Vagina (tissue), 2 donors: ENCODE measurements at regions not wholly inside any gene's neighbourhood (a gene's known extent, or its start where the extent isn't known, plus 50 kb on each side); places are given as distances from the start of the nearest gene placed in this dataset.

Experiments
- DNase-seq, 2 donors: peaks; one replicate each; pipeline ENCODE4 v3.0.0-alpha.2; 2017; ENCODE audit errors: extremely low spot score in 2 of 2
- H3K27ac ChIP-seq: fragments of 200-600 bp; sonication (generic); one replicate; pipeline ENCODE4 v1.5.1; 2019
- H3K27me3 ChIP-seq: fragments of 200-600 bp; sonication (generic); one replicate; pipeline ENCODE4 v1.5.1; 2019
- H3K36me3 ChIP-seq, 2 donors: fragments of 200-600 bp; sonication (generic); one replicate each; pipeline ENCODE4 v1.5.1; 2017 to 2019
- H3K4me1 ChIP-seq: fragments of 200-600 bp; sonication (generic); one replicate; pipeline ENCODE4 v1.5.1; 2019
- H3K4me3 ChIP-seq, 2 donors: fragments of 200-600 bp; sonication (generic); 1 replicate in 1 of 2; 2 replicates in 1 of 2; pipeline ENCODE4 v1.5.1; 2016 to 2019
- H3K9me3 ChIP-seq: fragments of 200-600 bp; sonication (generic); one replicate; pipeline ENCODE4 v1.5.1; 2019
- POLR2A ChIP-seq, 2 donors: fragments of 450-650 bp; IDR thresholded peaks; one replicate each; pipeline ENCODE4 v1.6.1; 2017; ENCODE audit warnings: antibody characterized with exemption in 2 of 2, mild to moderate bottlenecking in 2 of 2, moderate library complexity in 2 of 2
- POLR2AphosphoS5 ChIP-seq, 2 donors: sonication (generic); formaldehyde crosslinking; IDR thresholded peaks; one replicate each; pipeline ENCODE4 v1.9.0; 2017; ENCODE audit warnings: antibody characterized with exemption in 2 of 2, mild to moderate bottlenecking in 2 of 2, low read depth in 1 of 2; ENCODE audit not compliant: insufficient read depth in 1 of 2
- intact Hi-C: fragments of 100-400 bp; cut with DNase I; formaldehyde crosslinking; loops from one replicate; pipeline ENCODE4 v1.15.1; 2023
- TF ChIP-seq, protein P1 (sequence below), 3 experiments: fragments of 450-650 bp in 2 of 3; fragments of 200-600 bp in 1 of 3; sonication (generic) in 1 of 3; IDR thresholded peaks; one replicate each; pipeline ENCODE4 v1.5.1; 2017 to 2019; ENCODE audit warnings: antibody characterized with exemption in 3 of 3, mild to moderate bottlenecking in 2 of 3, moderate library complexity in 2 of 3

DNA sequence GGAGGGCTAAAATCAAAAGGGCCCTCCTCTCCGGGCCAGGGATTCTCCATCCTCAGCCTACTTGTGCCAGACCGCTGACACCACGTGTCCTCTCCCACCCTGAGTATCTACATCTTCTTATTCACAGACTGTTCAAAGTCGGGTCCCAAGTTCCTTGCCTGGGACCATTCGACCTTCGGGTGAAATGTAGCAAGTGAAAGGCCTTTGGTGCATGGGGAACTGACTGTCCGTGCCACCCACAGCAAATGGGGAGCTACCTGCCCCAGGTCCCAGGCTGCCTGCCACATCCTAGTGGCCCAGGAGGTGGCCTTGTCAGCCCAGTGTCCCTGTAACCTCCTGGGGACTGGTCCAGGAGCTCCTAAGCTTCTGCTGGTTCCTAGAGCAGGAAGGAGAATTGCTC is 67.3 kb downstream of the RTL6 start:
- H3K9me3 ChIP-seq: no peaks in the 10 kb centered on the region
- TF ChIP-seq POLR2AphosphoS5 (IDR thresholded peaks at IDR 0.05; ENCODE audit: insufficient read depth in 1 of 2, low read depth in 1 of 2): no peak
- TF ChIP-seq, protein P1, sequence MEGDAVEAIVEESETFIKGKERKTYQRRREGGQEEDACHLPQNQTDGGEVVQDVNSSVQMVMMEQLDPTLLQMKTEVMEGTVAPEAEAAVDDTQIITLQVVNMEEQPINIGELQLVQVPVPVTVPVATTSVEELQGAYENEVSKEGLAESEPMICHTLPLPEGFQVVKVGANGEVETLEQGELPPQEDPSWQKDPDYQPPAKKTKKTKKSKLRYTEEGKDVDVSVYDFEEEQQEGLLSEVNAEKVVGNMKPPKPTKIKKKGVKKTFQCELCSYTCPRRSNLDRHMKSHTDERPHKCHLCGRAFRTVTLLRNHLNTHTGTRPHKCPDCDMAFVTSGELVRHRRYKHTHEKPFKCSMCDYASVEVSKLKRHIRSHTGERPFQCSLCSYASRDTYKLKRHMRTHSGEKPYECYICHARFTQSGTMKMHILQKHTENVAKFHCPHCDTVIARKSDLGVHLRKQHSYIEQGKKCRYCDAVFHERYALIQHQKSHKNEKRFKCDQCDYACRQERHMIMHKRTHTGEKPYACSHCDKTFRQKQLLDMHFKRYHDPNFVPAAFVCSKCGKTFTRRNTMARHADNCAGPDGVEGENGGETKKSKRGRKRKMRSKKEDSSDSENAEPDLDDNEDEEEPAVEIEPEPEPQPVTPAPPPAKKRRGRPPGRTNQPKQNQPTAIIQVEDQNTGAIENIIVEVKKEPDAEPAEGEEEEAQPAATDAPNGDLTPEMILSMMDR (IDR thresholded peaks at IDR 0.05): no peak
- no peak for TF ChIP-seq POLR2A (IDR thresholded peaks at IDR 0.05)
- no peaks in the 10 kb centered on the region for H3K36me3 ChIP-seq
- H3K27ac ChIP-seq: no peak overlapping the region
- H3K4me1 ChIP-seq: no peaks in the 10 kb centered on the region
- no peaks in the 10 kb centered on the region for H3K27me3 ChIP-seq
- intact Hi-C loops: no loop called here
- no peak for DNase-seq
- H3K4me3 ChIP-seq: no peak overlapping the region

DNA sequence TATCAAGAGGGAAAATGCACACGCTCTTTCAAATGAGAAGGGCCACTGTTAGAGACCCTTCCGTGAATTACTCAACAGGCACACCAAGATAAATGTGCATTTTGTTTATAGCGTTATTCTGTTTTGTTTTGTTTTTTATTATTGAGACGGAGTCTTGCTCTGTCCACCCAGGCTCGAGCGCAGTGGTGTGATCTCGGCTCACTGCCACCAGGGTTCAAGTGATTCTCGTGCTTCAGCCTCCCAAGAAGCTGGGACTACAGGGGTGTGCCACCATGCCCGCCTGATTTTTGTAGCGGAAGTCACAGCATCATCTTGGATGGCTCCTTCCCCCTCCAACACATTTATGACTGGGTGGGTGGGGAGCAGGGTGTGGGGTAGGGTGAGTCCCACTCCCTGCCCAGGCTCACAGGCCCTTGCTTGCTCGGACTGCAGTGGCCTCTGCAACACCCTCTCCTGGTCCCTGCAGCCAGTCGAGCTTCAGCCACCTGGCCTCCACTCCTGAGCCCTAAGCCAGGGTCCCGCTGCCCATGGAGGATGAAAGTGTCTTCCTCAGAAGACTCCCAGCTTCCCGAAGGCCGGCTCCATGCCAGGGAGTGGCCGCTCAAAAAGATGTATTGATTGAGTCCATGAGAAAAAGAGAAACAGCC is 68.0 kb downstream of the RTL6 start:
- TF ChIP-seq POLR2AphosphoS5 (IDR thresholded peaks at IDR 0.05; ENCODE audit: insufficient read depth in 1 of 2, low read depth in 1 of 2) (no peak), POLR2A (IDR thresholded peaks at IDR 0.05) (no peak)
- TF ChIP-seq, protein P1 (IDR thresholded peaks at IDR 0.05): no peak
- Histone ChIP-seq H3K9me3 (no peaks in the 10 kb centered on the region), H3K27ac (no peak overlapping the region), H3K27me3 (no peaks in the 10 kb centered on the region), H3K36me3 (no peaks in the 10 kb centered on the region), H3K4me1 (no peaks in the 10 kb centered on the region), H3K4me3 (no peak overlapping the region)
- DNase-seq: no peak
- intact Hi-C loops: no loop called here

DNA sequence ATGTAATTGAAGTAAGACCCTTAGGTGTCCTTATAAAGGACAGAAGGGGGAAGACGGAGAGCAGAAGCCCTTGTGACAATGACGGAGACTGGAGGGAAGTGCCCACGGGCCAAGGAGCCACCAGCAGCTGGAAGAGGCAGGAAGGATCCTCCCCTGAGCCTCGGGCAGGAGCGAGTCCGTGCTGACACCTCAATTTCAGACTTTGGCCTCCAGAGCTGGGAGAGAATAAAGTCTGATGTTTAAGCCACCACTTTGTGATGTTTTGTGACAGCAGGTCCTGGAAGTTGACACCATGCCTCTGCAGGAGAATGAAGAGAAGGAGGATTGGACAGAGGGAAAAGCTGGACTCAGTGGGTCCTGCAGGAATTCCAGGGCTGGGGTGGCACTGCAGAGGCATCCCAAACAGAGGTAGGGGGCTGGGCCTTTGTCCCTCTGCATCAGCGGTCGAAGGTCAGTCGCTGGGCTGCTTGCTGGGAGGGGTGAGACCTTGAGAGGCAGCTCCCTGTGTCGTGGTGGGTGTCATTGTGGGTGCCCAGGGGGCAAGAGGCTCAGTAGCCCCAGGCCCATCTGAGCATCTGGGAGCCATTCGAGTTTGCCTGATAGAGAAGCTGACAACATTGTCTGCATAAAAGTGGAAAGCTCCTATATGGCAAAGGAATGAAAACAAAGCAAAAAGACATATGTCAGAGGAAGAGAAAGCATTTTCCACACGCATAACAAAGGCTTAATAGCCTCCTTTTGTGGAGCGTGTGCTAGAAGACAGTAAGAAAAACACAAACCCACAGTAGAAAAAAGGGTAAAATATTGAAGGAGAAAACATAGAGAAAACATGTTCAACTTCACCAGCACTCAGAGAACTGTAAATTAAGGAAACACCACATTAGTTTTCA is 68.8 kb downstream of the RTL6 start:
- Histone ChIP-seq H3K4me3 (no peak overlapping the region), H3K27ac (no peak overlapping the region), H3K9me3 (no peaks in the 10 kb centered on the region), H3K27me3 (no peaks in the 10 kb centered on the region), H3K4me1 (no peaks in the 10 kb centered on the region), H3K36me3 (no peaks in the 10 kb centered on the region)
- intact Hi-C loops: no loop called here
- TF ChIP-seq, protein P1 (IDR thresholded peaks at IDR 0.05): no peak
- no peak for TF ChIP-seq POLR2A (IDR thresholded peaks at IDR 0.05)
- no peak for TF ChIP-seq POLR2AphosphoS5 (IDR thresholded peaks at IDR 0.05; ENCODE audit: insufficient read depth in 1 of 2, low read depth in 1 of 2)
- no peak for DNase-seq

DNA sequence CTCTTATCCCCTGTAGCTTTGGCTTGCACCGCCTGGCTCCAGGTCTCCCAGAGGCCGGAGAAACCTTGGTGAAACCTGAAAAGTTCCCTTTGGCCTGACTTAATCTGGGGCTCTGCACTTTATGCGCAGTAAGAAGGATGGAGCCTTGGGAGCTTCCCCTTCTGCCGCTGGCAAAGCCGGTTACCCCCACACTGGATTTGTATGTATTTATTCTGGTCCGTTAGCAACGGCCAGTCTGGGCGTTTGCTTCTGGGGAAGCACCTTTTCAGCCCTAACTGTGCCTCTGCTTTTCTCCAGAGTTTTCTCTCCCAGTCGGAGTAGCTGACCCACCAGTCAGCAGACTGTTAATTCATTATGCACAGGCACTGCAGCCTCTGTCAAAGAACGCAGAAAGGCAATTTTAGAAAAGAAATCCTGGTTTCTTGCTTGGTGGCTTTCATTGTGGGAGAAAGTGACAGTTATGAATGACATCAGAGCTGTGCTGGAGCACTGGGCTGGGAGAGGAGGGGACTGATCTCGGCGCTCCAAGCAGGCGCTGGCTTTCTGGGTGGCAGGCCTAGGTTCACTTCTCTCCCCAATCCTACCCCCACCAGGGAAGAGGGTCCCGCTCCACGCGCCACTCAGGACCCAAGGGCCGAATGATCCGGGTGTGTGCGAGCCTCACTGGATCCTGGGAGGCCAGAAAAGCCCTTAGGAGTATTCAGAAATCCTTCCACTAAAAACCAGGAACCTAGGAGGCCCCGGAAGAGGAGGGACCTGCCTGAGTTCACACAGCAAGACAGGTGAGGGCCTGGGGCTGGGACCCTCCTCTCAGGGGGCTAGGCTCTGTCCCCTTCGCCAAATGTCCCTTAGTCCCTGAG is 70.2 kb downstream of the RTL6 start:
- no peaks in the 10 kb centered on the region for H3K4me1 ChIP-seq
- TF ChIP-seq POLR2A (IDR thresholded peaks at IDR 0.05): no peak
- TF ChIP-seq POLR2AphosphoS5 (IDR thresholded peaks at IDR 0.05; ENCODE audit: insufficient read depth in 1 of 2, low read depth in 1 of 2): no peak
- TF ChIP-seq, protein P1 (IDR thresholded peaks at IDR 0.05): no peak
- H3K27ac ChIP-seq: no peak overlapping the region
- intact Hi-C loops: no loop called here
- no peaks in the 10 kb centered on the region for H3K36me3 ChIP-seq
- H3K4me3 ChIP-seq: no peak overlapping the region
- H3K27me3 ChIP-seq: no peaks in the 10 kb centered on the region
- H3K9me3 ChIP-seq: no peaks in the 10 kb centered on the region
- no peak for DNase-seq
